BLaER1 (cell line): ENCODE measurements at regions not wholly inside any gene's neighbourhood (a gene's known extent, or its start where the extent isn't known, plus 50 kb on each side); places are given as distances from the start of the nearest gene placed in this dataset.

ENCODE experiments used
- H3K27ac ChIP-seq: shearing (Covaris generic); formaldehyde crosslinking; 2 replicates; pipeline ENCODE4 v1.8.1; 2022
- H3K27me3 ChIP-seq: shearing (Covaris generic); formaldehyde crosslinking; 2 replicates; pipeline ENCODE4 v1.8.1; 2022
- H3K36me3 ChIP-seq: shearing (Covaris generic); formaldehyde crosslinking; 2 replicates; pipeline ENCODE4 v1.8.1; 2022
- H3K4me1 ChIP-seq: shearing (Covaris generic); formaldehyde crosslinking; 2 replicates; pipeline ENCODE4 v1.8.1; 2022
- H3K4me2 ChIP-seq: shearing (Covaris generic); formaldehyde crosslinking; 2 replicates; pipeline ENCODE4 v1.8.1; 2022
- H3K4me3 ChIP-seq: shearing (Covaris generic); formaldehyde crosslinking; 2 replicates; pipeline ENCODE4 v1.8.1; 2022
- H3K9ac ChIP-seq: shearing (Covaris generic); formaldehyde crosslinking; 2 replicates; pipeline ENCODE4 v1.8.1; 2022
- H3K9me3 ChIP-seq: shearing (Covaris generic); formaldehyde crosslinking; 2 replicates; pipeline ENCODE4 v1.8.1; 2022
- H4K20me1 ChIP-seq: shearing (Covaris generic); formaldehyde crosslinking; 2 replicates; pipeline ENCODE4 v1.8.1; 2022
- Cebpa-rat ChIP-seq: shearing (Covaris generic); IDR thresholded peaks from 2 replicates; pipeline ENCODE4 v1.8.1; 2022

DNA sequence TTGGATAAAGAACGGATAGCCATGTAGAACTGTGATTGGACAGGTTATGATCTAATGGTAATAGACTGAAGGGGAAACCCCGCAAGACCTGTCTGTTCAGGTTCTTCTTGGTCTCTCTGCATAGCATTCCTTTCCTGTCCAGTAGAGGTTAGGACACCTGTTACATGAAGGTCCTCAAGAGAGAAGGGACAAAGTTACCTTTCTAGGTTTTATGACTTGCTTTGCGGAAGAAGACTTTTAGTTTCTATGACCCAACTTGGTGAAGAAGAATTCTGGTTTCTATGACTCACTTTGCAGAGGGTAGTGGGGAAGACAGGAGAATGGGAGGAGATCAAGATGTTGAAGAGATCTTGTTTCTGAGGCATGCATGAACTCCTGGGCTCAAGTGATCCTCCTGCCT, 97.9 kb upstream of the C3orf80 start:
- no peak for TF ChIP-seq Cebpa-rat
- Histone ChIP-seq H3K27me3 (no peaks in the 10 kb centered on the region), H3K4me2 (no peak overlapping the region), H3K9ac (no peak overlapping the region), H3K36me3 (no peaks in the 10 kb centered on the region), H4K20me1 (no peaks in the 10 kb centered on the region), H3K4me3 (no peak overlapping the region), H3K9me3 (no peaks in the 10 kb centered on the region), H3K27ac (no peak overlapping the region), H3K4me1 (peaks cover 9% of the 10 kb centered on the region; the same call in 1 of the 2 replicates)

DNA sequence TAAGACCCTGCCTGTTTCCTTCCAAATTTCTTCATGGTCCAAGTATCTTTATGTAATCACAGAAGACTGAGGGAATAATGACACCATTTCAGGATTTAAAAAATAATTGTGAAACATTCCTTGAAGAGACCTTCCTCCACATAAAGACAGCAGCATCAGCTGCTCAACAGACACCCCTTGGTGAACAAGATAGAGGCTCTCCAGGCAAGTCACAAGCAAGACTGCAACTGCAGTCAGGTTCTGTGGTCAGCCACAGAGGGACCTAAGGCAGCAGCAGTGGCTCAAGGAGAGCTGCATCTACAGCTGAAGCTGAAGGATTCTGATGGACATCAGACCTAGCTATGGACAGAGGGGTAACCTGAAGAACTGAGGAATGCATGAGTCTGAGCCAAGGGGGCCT, 97.2 kb upstream of the C3orf80 start:
- Histone ChIP-seq H3K36me3 (no peaks in the 10 kb centered on the region), H3K27ac (no peak overlapping the region), H4K20me1 (no peaks in the 10 kb centered on the region), H3K4me1 (peaks cover 9% of the 10 kb centered on the region; the same call in 1 of the 2 replicates), H3K27me3 (no peaks in the 10 kb centered on the region), H3K9ac (no peak overlapping the region), H3K4me3 (no peak overlapping the region), H3K4me2 (no peak overlapping the region), H3K9me3 (no peaks in the 10 kb centered on the region)
- TF ChIP-seq Cebpa-rat: no peak

DNA sequence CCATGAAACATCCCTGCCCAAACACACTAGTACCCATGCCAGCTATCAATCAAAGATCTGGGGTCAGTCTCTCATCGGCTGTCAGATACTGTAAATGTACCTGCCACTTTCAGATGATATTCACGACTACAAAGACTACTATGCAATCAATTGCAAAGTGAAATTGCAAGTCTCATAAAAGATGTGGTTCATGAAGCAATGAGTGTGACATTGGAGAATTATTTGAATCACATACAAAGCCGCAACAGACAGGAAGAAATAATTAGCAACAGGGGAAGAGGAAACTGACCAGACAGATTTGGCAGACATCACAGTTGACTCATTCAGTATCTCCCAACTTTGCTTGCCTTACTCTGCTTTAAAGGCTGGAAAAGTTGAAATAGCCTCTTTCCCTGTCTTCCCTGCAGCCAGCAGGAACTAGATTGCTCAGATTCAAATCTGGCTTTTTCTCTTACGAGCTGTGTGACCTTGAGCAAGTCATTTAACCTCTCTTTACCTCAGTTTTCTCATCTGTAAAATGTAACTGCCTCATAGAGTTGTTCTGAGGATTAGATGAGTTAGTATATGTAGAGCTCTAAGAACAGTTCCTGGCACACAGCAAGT, 95.7 kb upstream of the C3orf80 start:
- H3K27me3 ChIP-seq: no peaks in the 10 kb centered on the region
- peak overlapping the region; percentile 31 for H3K4me2 ChIP-seq
- TF ChIP-seq Cebpa-rat: no peak
- no peaks in the 10 kb centered on the region for H4K20me1 ChIP-seq
- H3K4me3 ChIP-seq: no peak overlapping the region
- H3K9ac ChIP-seq: no peak overlapping the region
- H3K4me1 ChIP-seq: peaks cover 9% of the 10 kb centered on the region; the same call in 1 of the 2 replicates
- H3K27ac ChIP-seq: no peak overlapping the region
- no peaks in the 10 kb centered on the region for H3K36me3 ChIP-seq
- H3K9me3 ChIP-seq: no peaks in the 10 kb centered on the region

DNA sequence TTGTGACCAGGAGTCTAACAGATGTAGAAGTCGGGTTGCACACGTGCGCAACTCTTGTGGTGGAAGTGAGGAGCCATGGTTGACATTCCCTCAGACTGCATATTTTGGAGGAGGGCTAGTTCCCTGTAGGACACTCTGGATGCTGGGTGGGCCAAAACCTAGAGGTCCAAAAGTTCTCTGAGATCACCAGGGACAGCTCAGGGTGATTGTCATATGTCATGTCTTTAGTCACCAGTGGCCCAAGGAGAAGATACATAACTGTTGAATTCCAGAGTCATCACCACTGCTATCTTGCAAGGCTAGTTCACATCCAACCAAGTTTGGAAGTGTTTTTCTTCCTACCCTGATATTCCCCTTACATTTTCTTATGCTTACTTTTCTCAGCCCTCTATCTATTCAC, 95.2 kb upstream of the C3orf80 start:
- Histone ChIP-seq H3K4me1 (peaks cover 11% of the 10 kb centered on the region), H3K36me3 (no peaks in the 10 kb centered on the region), H4K20me1 (no peaks in the 10 kb centered on the region), H3K4me2 (peak overlapping the region; percentile 31; the same call in 1 of the 2 replicates), H3K4me3 (no peak overlapping the region), H3K9ac (no peak overlapping the region), H3K27ac (no peak overlapping the region), H3K9me3 (no peaks in the 10 kb centered on the region), H3K27me3 (no peaks in the 10 kb centered on the region)
- TF ChIP-seq Cebpa-rat: no peak

DNA sequence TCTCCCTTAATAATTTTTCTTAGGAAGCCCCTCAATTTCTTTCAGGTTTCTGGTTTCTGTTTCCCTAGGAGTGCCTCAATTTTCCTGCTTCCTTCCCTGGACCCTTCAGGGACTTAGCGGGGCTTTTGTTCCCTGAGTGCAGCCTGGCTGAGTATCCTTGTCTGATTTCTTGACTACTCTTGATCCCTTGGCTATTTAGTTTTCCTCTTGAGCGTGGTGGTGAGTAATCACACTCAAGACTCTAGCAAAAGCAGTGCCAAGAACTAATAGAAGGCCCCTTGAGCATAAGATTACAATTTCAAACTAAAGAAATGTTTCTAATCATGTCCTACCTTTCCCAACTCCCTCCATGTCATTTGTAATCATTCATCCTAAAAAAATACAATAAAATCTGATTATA, 94.3 kb upstream of the C3orf80 start:
- Histone ChIP-seq H3K9me3 (no peaks in the 10 kb centered on the region), H3K4me3 (no peak overlapping the region), H3K4me2 (no peak overlapping the region), H3K27me3 (no peaks in the 10 kb centered on the region), H3K27ac (no peak overlapping the region), H4K20me1 (no peaks in the 10 kb centered on the region), H3K9ac (no peak overlapping the region), H3K4me1 (peaks cover 20% of the 10 kb centered on the region), H3K36me3 (no peaks in the 10 kb centered on the region)
- TF ChIP-seq Cebpa-rat: no peak

DNA sequence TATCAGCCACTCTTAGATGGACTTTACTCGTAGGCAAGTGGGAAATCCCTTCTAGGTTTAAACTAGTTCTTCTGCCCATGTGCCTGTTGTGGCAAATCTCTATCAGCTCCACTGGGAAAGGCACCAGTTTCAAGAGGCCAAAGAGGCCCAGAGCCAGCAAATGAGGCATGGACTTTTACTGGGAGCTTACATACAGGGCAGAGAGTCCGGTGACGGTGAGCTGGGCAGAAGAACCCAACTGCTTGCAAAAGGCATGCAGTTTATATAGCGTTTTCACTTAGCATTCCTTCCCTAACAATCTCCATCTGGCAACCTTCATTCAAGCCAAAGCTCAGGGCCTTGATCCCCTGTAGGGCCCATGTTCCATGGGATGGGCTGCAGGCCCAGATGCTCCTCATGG, 93.0 kb upstream of the C3orf80 start:
- no peak for TF ChIP-seq Cebpa-rat
- Histone ChIP-seq H4K20me1 (no peaks in the 10 kb centered on the region), H3K4me3 (no peak overlapping the region), H3K9ac (no peak overlapping the region), H3K4me1 (peaks cover 26% of the 10 kb centered on the region), H3K27me3 (no peaks in the 10 kb centered on the region), H3K36me3 (no peaks in the 10 kb centered on the region), H3K27ac (no peak overlapping the region), H3K9me3 (no peaks in the 10 kb centered on the region), H3K4me2 (no peak overlapping the region)

DNA sequence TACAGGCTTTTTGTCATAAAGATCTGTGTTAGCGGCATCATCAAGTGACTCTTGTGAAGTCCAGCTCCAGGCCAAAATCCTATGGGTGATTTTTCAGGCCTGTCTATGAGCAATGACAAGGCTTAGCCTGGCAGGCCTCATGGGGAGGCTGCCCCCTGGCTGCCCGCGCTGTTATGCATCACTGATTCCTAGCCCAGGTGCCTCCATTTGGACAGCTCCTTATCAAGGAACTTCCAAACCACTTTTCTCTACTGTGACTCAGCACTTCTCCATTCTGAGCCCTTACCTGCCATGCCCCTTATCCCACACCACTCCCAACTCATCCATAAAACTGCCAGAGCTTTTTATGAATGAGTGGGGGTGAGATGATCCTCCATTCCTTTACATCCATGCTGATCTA, 91.5 kb upstream of the C3orf80 start:
- Histone ChIP-seq H3K4me3 (no peak overlapping the region), H3K4me1 (peaks cover 26% of the 10 kb centered on the region), H3K4me2 (no peak overlapping the region), H3K9ac (no peak overlapping the region), H3K9me3 (no peaks in the 10 kb centered on the region), H3K27ac (no peak overlapping the region), H4K20me1 (no peaks in the 10 kb centered on the region), H3K36me3 (no peaks in the 10 kb centered on the region), H3K27me3 (no peaks in the 10 kb centered on the region)
- TF ChIP-seq Cebpa-rat: no peak

DNA sequence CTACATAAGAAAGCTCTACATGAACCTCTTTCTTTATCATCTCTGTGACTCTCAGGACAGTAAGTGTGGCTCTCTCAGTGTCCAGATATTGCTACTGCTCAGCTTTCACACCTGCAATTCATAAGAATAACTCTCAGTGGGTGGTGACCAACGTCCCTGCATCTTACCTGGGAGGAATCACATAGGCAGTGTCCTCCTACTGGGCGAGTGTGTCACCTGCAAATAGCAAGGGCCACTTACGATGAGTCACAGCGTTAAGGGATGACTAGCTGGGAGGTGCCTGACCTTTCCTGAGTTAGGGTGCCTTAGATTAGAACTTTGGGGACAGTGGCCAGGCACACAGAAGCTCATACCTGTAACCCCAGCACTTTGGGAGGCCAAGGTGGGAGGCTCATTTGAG, 90.8 kb upstream of the C3orf80 start:
- Histone ChIP-seq H3K9ac (no peak overlapping the region), H3K4me2 (no peak overlapping the region), H3K27me3 (no peaks in the 10 kb centered on the region), H3K36me3 (no peaks in the 10 kb centered on the region), H3K27ac (no peak overlapping the region), H3K4me1 (peaks cover 23% of the 10 kb centered on the region), H3K9me3 (no peaks in the 10 kb centered on the region), H3K4me3 (no peak overlapping the region), H4K20me1 (no peaks in the 10 kb centered on the region)
- no peak for TF ChIP-seq Cebpa-rat

DNA sequence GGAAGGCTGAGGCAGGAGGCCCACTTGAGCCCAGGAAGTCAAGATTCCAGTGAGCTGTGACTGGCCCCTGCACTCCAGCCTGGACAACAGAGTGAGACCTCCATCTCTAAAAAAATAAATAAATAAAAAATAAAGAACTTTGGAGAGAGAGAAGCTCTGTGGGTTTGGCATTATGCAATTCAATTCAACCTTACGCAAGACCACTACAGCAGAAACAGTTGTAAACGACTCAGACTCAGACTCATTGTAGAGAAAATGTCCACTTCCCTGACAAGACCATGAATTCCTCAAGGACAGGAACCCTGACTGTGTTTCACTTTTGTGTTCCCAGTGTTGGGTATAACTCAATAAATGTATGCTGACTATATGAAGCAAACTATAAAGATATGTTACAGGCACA, 90.3 kb upstream of the C3orf80 start:
- Histone ChIP-seq H3K27me3 (no peaks in the 10 kb centered on the region), H3K4me2 (no peak overlapping the region), H3K9ac (no peak overlapping the region), H3K36me3 (no peaks in the 10 kb centered on the region), H3K4me3 (no peak overlapping the region), H3K9me3 (no peaks in the 10 kb centered on the region), H3K27ac (no peak overlapping the region), H4K20me1 (no peaks in the 10 kb centered on the region), H3K4me1 (peaks cover 17% of the 10 kb centered on the region)
- no peak for TF ChIP-seq Cebpa-rat

DNA sequence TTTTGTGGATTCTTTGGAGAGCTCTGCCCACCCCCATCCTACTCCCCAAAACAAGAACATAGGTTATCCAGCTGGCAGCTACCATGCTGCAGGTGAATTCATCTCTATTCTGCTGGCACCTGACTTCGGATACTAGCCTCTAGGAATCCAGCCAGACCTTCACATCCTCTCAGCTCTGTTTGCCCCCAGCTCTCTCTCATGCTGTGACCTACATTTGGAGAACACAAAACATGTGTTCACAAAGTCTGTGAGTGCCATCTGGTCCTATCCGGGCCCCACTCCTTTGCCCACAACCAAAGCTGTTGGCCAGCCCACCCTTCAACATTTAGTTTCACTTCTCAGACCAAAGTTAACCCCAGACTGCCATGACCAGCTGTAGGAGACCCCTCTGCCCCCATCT, 89.4 kb upstream of the C3orf80 start:
- Histone ChIP-seq H3K27me3 (no peaks in the 10 kb centered on the region), H3K4me3 (no peak overlapping the region), H3K4me1 (peaks cover 17% of the 10 kb centered on the region), H3K36me3 (no peaks in the 10 kb centered on the region), H3K9me3 (no peaks in the 10 kb centered on the region), H4K20me1 (no peaks in the 10 kb centered on the region), H3K9ac (no peak overlapping the region), H3K4me2 (peak overlapping the region; percentile 56), H3K27ac (no peak overlapping the region)
- no peak for TF ChIP-seq Cebpa-rat

DNA sequence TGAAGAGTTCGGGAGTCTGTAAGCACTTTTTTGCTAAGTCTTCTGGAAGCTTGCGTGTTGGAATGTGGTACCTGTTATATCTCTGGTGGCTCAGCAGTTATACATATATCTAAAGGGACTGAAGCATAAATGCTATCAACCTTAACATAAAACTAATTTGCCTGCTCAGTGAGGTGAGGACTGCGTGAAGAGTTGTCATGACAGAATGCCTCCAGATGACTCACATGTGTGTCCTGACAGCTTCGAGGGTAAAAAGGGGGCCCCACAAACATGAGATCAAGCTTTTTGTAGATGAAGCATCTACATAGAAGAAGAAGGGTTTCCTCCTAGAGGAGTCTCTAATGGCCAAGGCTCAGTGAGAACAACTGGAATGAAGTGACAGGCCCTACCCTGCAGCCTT, 88.8 kb upstream of the C3orf80 start:
- no peaks in the 10 kb centered on the region for H4K20me1 ChIP-seq
- no peak overlapping the region for H3K4me2 ChIP-seq
- H3K9me3 ChIP-seq: no peaks in the 10 kb centered on the region
- no peak overlapping the region for H3K9ac ChIP-seq
- no peaks in the 10 kb centered on the region for H3K27me3 ChIP-seq
- H3K4me1 ChIP-seq: peaks cover 17% of the 10 kb centered on the region
- TF ChIP-seq Cebpa-rat: no peak
- no peak overlapping the region for H3K4me3 ChIP-seq
- no peak overlapping the region for H3K27ac ChIP-seq
- no peaks in the 10 kb centered on the region for H3K36me3 ChIP-seq
